GM10266 (cell line): ENCODE measurements at regions not wholly inside any gene's neighbourhood (a gene's known extent, or its start where the extent isn't known, plus 50 kb on each side); places are given as distances from the start of the nearest gene placed in this dataset.
"Not testable (repeated sequence)": the region's sequence is repeated elsewhere in the genome, so short reads cannot be mapped to it uniquely, and the experiment has no call there.

Experiments used
- DNase-seq: peaks from one replicate; pipeline ENCODE4 v3.0.0; 2012; ENCODE audit errors: extremely low spot score
- TF ChIP-seq, protein P1 (sequence below): IDR thresholded peaks from 2 replicates; pipeline ENCODE4 v1.5.1; 2012; ENCODE audit warnings: mild to moderate bottlenecking, low read depth; ENCODE audit not compliant: control insufficient read depth, insufficient read depth; ENCODE audit errors: missing control alignments

DNA sequence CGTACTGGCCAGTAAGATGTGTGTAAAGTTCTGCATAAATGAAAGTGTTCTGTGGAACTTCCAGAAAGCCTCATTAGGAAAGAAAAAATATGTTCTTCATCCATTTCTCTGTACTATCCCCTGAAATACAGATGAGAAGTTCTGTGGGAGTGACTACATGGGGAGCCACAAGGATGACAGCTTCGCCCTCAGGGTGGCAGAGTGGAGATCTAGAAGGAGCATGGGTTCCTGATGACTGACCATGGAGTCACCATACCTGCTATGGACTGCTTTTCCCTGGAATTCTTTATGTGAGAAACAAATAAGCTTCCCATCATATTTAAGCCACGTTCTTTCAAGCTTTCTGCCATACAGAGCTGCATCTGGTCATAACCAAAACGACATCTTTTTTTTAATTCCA is 113.9 kb upstream of the RGS1 start:
- DNase-seq, result no peak

DNA sequence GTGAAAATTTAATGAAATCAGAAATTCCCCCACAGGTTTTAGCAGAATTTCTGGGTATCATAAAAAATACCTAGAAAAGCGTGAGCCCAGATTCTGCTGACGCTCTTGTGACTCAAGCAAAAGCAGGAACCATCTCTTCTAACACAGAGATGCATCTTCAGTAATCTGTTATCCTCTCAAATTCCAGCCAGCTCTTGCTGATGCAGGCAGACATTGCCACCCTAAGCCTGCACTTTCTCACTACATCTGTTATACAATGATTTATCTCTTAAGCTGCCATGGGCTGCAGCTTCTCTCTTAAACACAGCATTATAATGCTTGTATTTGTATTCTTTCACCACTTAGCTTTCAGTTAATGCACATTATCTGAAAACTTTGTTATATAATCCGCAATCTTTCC is 113.0 kb upstream of the RGS1 start:
- DNase-seq, result no peak
- TF ChIP-seq, protein P1, sequence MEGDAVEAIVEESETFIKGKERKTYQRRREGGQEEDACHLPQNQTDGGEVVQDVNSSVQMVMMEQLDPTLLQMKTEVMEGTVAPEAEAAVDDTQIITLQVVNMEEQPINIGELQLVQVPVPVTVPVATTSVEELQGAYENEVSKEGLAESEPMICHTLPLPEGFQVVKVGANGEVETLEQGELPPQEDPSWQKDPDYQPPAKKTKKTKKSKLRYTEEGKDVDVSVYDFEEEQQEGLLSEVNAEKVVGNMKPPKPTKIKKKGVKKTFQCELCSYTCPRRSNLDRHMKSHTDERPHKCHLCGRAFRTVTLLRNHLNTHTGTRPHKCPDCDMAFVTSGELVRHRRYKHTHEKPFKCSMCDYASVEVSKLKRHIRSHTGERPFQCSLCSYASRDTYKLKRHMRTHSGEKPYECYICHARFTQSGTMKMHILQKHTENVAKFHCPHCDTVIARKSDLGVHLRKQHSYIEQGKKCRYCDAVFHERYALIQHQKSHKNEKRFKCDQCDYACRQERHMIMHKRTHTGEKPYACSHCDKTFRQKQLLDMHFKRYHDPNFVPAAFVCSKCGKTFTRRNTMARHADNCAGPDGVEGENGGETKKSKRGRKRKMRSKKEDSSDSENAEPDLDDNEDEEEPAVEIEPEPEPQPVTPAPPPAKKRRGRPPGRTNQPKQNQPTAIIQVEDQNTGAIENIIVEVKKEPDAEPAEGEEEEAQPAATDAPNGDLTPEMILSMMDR, result no peak

More for the DNA sequence above, 113.9 kb upstream of the RGS1 start:
- TF ChIP-seq, protein P1, result no peak

DNA sequence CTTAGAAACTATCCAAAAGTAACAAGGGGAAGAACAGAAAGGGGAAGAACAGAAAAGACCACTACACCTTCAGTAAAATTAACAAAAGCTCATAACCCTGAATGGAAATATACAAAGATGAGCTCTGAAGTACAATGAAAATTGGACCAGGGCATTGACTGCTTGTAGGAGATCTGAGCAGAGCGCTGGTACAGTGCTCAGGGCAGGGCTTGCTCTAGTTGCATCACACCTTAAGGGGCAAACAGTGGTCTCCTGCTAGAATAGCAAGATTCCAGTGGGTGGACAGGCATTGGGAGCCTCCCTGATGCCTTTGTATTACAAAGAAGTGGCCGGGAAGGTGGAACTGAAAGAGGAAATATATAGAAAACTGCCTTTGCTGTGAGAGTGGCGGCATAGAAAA is 111.9 kb upstream of the RGS1 start:
- TF ChIP-seq, protein P1, result no peak
- DNase-seq, result no peak

DNA sequence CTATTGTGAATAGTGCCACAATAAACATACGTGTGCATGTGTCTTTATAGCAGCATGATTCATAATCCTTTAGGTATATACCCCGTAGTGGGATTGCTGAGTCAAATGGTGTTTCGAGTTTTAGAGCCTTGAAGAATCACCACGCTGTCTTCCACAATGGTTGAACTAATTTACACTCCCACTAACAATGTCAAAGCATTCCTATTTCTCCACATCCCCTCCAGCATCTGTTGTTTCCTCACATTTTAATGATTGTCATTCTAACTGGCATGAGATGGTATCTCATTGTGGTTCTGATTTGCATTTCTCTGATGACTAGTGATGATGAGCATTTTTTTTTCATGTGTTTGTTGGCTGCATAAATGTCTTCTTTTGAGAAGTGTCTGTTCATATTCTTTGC is 110.4 kb upstream of the RGS1 start:
- not testable (repeated sequence) for DNase-seq

DNA sequence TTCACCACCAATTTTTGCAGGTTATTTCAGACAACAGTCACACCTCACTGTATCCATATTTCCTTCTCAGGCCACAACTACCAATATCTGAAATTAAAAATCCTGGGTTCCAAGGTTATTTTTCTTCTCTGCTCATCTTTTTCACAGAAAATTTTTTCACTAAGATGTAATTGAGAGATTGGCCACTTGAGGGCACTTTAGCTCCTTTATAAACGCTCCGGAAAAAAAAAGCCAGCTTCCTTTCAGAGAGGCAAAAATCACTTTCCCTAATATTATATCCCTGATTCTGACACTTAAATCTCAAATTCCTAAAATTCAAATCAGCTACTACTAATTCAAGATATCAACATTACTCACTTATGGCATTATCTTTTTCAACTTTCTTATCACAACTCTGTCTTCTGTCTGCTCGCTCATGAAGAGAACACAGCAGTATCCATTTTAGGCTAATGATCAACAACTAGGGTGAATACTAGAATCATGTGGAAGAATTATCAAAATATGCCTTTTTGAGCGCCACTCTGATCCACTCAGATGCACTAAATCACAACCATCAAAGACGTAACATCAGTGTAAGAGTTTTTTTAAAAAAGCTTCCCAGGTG is 101.4 kb upstream of the RGS1 start:
- DNase-seq, result peak; percentile 35
- TF ChIP-seq, protein P1, result peak; percentile 66

DNA sequence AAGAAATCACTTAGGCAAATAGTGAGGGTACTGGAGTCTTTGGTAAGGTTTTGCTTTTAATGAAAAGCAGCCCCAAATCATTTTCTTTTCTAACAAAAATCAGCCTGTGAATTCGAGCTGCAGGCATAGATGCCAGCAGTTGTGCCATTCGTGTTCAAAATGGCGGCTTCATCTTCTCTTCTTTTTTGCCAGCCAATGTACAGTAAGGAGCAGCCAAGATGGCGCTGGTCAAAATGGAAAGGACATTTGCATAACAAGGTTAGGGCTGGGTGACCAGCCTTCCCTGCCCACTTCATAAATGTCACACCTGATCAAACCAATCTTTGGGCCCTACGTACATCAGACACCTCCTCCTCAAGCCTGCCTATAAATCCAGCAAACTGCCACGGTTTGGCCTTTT is 100.2 kb upstream of the RGS1 start:
- TF ChIP-seq, protein P1, result no peak
- DNase-seq, result no peak

DNA sequence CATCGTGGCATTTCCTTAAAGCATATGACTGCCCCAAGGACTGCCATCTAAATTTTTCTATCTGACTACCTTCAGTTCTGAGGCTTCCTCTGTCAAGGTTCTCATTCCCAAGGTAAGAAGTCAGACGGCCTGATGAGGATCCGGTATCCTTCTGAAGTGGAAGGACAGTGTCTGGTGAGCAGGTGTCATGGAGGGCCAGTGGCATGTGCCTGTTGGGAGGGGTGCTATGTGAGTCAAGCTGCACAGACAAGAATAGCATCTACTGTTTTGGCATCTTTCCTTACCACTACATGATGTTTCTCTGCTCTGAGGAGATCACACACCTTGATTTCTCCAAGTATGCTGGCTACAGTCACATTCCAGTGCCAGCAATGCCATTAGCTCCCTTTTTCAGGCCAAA is 99.6 kb upstream of the RGS1 start:
- TF ChIP-seq, protein P1, result no peak
- DNase-seq, result no peak

DNA sequence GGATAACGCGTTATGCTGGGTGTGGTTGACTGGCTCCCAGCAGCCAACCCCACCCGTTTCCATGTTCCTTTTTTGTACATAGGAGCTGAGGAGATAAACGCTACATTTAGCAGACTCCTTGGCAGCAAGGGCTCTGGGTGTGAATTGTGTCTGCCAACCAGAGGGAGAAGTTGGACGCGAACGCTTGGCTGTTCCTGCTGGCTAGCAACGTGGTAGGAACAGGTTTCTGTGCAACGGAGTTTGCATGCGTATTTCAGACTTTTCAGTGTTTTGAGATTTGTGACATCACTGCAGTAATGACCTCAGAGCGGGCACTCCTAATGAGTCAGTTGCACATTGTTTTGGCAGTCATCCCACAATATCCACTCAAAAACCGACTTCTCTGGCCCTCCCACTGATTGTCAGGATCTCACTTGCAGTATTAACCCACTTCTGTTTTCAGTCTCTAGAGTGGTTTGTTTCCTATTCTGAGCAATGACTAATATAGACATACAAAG is 98.7 kb upstream of the RGS1 start:
- peak; percentile 20 for DNase-seq

More for the DNA sequence above, 98.7 kb upstream of the RGS1 start:
- TF ChIP-seq, protein P1, result no peak
